GM12878 (cell line): ENCODE measurements at regions not wholly inside any gene's neighbourhood (a gene's known extent, or its start where the extent isn't known, plus 50 kb on each side); places are given as distances from the start of the nearest gene placed in this dataset.

Experiments used
- CTCF ChIP-seq, 3 experiments: IDR thresholded peaks in 2 of 3; conservative IDR thresholded peaks in 1 of 3; 2 replicates each; pipeline ENCODE4 v1.5.1; 2011; ENCODE audit warnings: low read depth in 3 of 3, low read length in 3 of 3, mild to moderate bottlenecking in 3 of 3, control low read depth in 2 of 3, moderate library complexity in 2 of 3, inconsistent platforms in 1 of 3, mixed read lengths in 1 of 3; ENCODE audit not compliant: control insufficient read depth in 2 of 3, insufficient read depth in 1 of 3; ENCODE audit errors: extremely low read depth in 1 of 3
- ESRRA ChIP-seq: IDR thresholded peaks from 2 replicates; pipeline ENCODE4 v1.6.1; 2012; ENCODE audit warnings: mild to moderate bottlenecking, low read length, improper control_type of control experiment
- NR2F1 ChIP-seq: fragments of 450-650 bp; conservative IDR thresholded peaks from 2 replicates; pipeline ENCODE4 v1.6.1; 2017; ENCODE audit warnings: mild to moderate bottlenecking
- POLR2A ChIP-seq: IDR thresholded peaks from 2 replicates; pipeline ENCODE4 v1.6.1; 2011; ENCODE audit warnings: low read depth, mild to moderate bottlenecking, low read length
- RAD51 ChIP-seq: fragments of 450-650 bp; IDR thresholded peaks from 2 replicates; pipeline ENCODE4 v1.6.1; 2016; ENCODE audit warnings: moderate library complexity, mild to moderate bottlenecking, inconsistent platforms
- SMARCA5 ChIP-seq: fragments of 450-650 bp; IDR thresholded peaks from 2 replicates; pipeline ENCODE4 v1.6.1; 2017; ENCODE audit warnings: mild to moderate bottlenecking
- STAT1 ChIP-seq: fragments of 450-650 bp; conservative IDR thresholded peaks from 2 replicates; pipeline ENCODE4 v1.6.1; 2014; ENCODE audit warnings: antibody characterized with exemption, mild to moderate bottlenecking
- SUZ12 ChIP-seq: fragments of 200-600 bp; sonication (generic); IDR thresholded peaks from one replicate; pipeline ENCODE4 v1.6.1; 2018; ENCODE audit warnings: antibody characterized with exemption, mild to moderate bottlenecking; ENCODE audit not compliant: unreplicated experiment
- TCF3 ChIP-seq: IDR thresholded peaks from 2 replicates; pipeline ENCODE4 v1.6.1; 2012; ENCODE audit warnings: low read depth, mild to moderate bottlenecking, low read length, borderline replicate concordance; ENCODE audit not compliant: insufficient read depth
- ZNF24 ChIP-seq: fragments of 450-650 bp; IDR thresholded peaks from 2 replicates; pipeline ENCODE4 v1.6.1; 2017; ENCODE audit warnings: antibody characterized with exemption, mild to moderate bottlenecking

GRCh38 chr12:46554460-46554859 lies 181.9 kb upstream of the SLC38A2 start:
- TF ChIP-seq ZNF24 (no peak), SMARCA5 (no peak), RAD51 (no peak), STAT1 (no peak), ESRRA (no peak), TCF3 (no peak), NR2F1 (no peak), CTCF (IDR thresholded peaks at IDR 0.05 in 2 of 3, conservative IDR thresholded peaks at IDR 0.05 in 1 of 3; ENCODE audit: control insufficient read depth in 2 of 3, extremely low read depth in 1 of 3, insufficient read depth in 1 of 3, low read depth in 3 of 3, low read length in 3 of 3) (no peak), SUZ12 (no peak), POLR2A (no peak)
